H1 (cell line): ENCODE measurements at regions not wholly inside any gene's neighbourhood (a gene's known extent, or its start where the extent isn't known, plus 50 kb on each side); places are given as distances from the start of the nearest gene placed in this dataset.

ENCODE experiments used
- ATF2 ChIP-seq: IDR thresholded peaks from 2 replicates; pipeline ENCODE4 v1.6.1; 2012; ENCODE audit warnings: low read length, inconsistent platforms
- CHD1 ChIP-seq: IDR thresholded peaks from 2 replicates; pipeline ENCODE4 v1.6.1; 2012; ENCODE audit warnings: low read depth, low read length, improper control_type of control experiment
- CHD7 ChIP-seq: fragments of 300-600 bp; sonication (generic); IDR thresholded peaks from 2 replicates; pipeline ENCODE4 v1.7.1; 2012; ENCODE audit warnings: low read length, moderate library complexity, mild to moderate bottlenecking, inconsistent platforms; ENCODE audit not compliant: insufficient replicate concordance
- GABPA ChIP-seq: IDR thresholded peaks from 2 replicates; pipeline ENCODE4 v1.6.1; 2011; ENCODE audit warnings: mild to moderate bottlenecking, low read length, moderate library complexity, borderline replicate concordance; ENCODE audit not compliant: insufficient read depth
- POLR2A ChIP-seq, 2 experiments: IDR thresholded peaks; 1 replicate in 1 of 2; 2 replicates in 1 of 2; pipeline ENCODE4 v1.6.1; 2011; ENCODE audit warnings: low read depth in 2 of 2, low read length in 2 of 2, mild to moderate bottlenecking in 2 of 2; ENCODE audit errors: control extremely low read depth in 1 of 2
- SP2 ChIP-seq: IDR thresholded peaks from 2 replicates; pipeline ENCODE4 v1.6.1; 2012; ENCODE audit warnings: mild to moderate bottlenecking, low read length, inconsistent platforms
- TAF1 ChIP-seq: IDR thresholded peaks from 2 replicates; pipeline ENCODE4 v1.6.1; 2011; ENCODE audit warnings: mild to moderate bottlenecking, low read depth, low read length
- TCF12 ChIP-seq: IDR thresholded peaks from 2 replicates; pipeline ENCODE4 v1.6.1; 2011; ENCODE audit warnings: low read depth, mild to moderate bottlenecking, low read length

- no peak for TF ChIP-seq CHD7
- no peak for TF ChIP-seq ATF2
- no peak for TF ChIP-seq POLR2A (IDR thresholded peaks at IDR 0.05; ENCODE audit: control extremely low read depth in 1 of 2, low read depth in 2 of 2, low read length in 2 of 2)
- TF ChIP-seq TCF12: no peak
- TF ChIP-seq TAF1: no peak
- TF ChIP-seq SP2: no peak
- no peak for TF ChIP-seq CHD1
- TF ChIP-seq GABPA: no peak
These were observed 338.7 kb downstream of the IRS2 start (continued) for GRCh38 chr13:109447667-109448066.
